ENCODE measurements at regions not wholly inside any gene's neighbourhood (a gene's known extent, or its start where the extent isn't known, plus 50 kb on each side); places are given as distances from the start of the nearest gene placed in this dataset.

GRCh38 chr5:74951865-74952264 lies 85.7 kb upstream of the FAM169A start:
- no peak for TF ChIP-seq EZH2phosphoT487 (IDR thresholded peaks at IDR 0.05; ENCODE audit: borderline replicate concordance, low read length)
- TF ChIP-seq, protein P1, sequence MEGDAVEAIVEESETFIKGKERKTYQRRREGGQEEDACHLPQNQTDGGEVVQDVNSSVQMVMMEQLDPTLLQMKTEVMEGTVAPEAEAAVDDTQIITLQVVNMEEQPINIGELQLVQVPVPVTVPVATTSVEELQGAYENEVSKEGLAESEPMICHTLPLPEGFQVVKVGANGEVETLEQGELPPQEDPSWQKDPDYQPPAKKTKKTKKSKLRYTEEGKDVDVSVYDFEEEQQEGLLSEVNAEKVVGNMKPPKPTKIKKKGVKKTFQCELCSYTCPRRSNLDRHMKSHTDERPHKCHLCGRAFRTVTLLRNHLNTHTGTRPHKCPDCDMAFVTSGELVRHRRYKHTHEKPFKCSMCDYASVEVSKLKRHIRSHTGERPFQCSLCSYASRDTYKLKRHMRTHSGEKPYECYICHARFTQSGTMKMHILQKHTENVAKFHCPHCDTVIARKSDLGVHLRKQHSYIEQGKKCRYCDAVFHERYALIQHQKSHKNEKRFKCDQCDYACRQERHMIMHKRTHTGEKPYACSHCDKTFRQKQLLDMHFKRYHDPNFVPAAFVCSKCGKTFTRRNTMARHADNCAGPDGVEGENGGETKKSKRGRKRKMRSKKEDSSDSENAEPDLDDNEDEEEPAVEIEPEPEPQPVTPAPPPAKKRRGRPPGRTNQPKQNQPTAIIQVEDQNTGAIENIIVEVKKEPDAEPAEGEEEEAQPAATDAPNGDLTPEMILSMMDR (IDR thresholded peaks at IDR 0.05; ENCODE audit: low read depth, low read length, poor library complexity, severe bottlenecking): no peak
